ENCODE measurements at regions not wholly inside any gene's neighbourhood (a gene's known extent, or its start where the extent isn't known, plus 50 kb on each side); places are given as distances from the start of the nearest gene placed in this dataset.

DNA sequence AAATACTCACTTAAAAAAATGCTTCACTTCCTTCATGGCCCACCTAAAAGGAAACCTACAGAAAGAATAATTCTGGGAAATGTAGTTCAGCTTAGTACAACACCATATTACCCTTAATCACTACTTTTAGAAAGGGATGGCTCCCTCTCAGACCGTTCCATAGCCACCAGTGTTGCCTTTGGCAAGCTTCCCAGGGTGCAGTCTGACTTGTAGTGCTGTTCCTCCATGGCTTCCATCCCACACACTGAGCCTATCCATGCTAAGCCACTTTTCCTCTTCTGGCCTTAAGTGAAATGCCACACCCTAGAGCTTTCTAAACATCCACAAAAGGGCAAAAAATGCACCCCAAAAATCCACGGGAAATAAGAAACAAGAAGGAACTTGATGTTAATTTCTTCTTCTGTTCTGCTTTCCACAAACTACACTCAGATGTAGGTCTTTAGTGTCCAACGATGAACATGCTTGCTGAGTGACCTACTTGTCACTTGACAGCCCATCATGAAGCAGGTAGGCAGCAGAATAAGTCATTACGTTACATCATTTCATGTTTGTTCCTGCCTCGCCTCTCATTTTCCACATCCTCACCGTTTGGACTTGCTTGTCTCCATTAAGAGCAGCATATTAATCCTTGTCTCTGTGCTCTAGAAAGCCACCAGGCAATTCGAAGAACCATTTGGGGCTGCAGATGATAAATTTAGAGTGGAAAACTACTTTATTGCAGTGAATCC, 391.1 kb upstream of the GRAMD2B start:
- peak; percentile 28 for DNase-seq (ENCODE audit: low read depth)
- TF ChIP-seq, protein P1, sequence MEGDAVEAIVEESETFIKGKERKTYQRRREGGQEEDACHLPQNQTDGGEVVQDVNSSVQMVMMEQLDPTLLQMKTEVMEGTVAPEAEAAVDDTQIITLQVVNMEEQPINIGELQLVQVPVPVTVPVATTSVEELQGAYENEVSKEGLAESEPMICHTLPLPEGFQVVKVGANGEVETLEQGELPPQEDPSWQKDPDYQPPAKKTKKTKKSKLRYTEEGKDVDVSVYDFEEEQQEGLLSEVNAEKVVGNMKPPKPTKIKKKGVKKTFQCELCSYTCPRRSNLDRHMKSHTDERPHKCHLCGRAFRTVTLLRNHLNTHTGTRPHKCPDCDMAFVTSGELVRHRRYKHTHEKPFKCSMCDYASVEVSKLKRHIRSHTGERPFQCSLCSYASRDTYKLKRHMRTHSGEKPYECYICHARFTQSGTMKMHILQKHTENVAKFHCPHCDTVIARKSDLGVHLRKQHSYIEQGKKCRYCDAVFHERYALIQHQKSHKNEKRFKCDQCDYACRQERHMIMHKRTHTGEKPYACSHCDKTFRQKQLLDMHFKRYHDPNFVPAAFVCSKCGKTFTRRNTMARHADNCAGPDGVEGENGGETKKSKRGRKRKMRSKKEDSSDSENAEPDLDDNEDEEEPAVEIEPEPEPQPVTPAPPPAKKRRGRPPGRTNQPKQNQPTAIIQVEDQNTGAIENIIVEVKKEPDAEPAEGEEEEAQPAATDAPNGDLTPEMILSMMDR (IDR thresholded peaks at IDR 0.05; ENCODE audit: insufficient read depth, low read length, poor library complexity, severe bottlenecking): no peak

DNA sequence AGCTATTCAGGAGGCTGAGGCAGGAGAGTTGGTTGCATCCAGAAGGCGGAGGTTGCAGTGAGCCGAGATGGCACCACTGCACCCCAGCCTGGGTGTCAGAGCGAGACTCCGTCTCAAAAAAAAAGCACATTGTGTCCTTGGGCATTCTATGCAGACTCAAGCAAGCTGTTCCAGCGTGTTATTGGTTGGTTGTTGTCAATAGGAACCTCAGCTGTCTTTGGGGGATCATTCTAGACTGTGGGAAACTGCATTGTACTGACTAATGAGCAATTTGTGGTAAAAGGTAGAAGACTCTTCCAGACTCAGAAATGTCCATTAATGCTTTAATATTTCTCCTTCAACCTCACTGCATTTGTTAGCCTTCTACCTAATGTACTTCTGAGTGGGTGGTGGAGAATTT, 379.5 kb upstream of the GRAMD2B start:
- no peaks in the 10 kb centered on the region for H3K36me3 ChIP-seq (ENCODE audit: control insufficient read depth, insufficient read depth, low read length)
- TF ChIP-seq, protein P1 (IDR thresholded peaks at IDR 0.05; ENCODE audit: insufficient read depth, low read length, poor library complexity, severe bottlenecking): no peak
- no peaks in the 10 kb centered on the region for H3K27me3 ChIP-seq (ENCODE audit: control insufficient read depth, insufficient read depth, low read length)
- no peak overlapping the region for H3K4me3 ChIP-seq (ENCODE audit: low read depth, low read length)
- no peak for DNase-seq (ENCODE audit: low read depth)

More for the DNA sequence above, 391.1 kb upstream of the GRAMD2B start:
- no peaks in the 10 kb centered on the region for H3K36me3 ChIP-seq (ENCODE audit: control insufficient read depth, insufficient read depth, low read length)
- no peak overlapping the region for H3K4me3 ChIP-seq (ENCODE audit: low read depth, low read length)
- H3K27me3 ChIP-seq (ENCODE audit: control insufficient read depth, insufficient read depth, low read length): no peaks in the 10 kb centered on the region

GRCh38 chr5:126044111-126044668, 379.0 kb upstream of the GRAMD2B start:
- no peaks in the 10 kb centered on the region for H3K27me3 ChIP-seq (ENCODE audit: control insufficient read depth, insufficient read depth, low read length)
- H3K4me3 ChIP-seq (ENCODE audit: low read depth, low read length): no peak overlapping the region
- no peaks in the 10 kb centered on the region for H3K36me3 ChIP-seq (ENCODE audit: control insufficient read depth, insufficient read depth, low read length)
- TF ChIP-seq, protein P1 (IDR thresholded peaks at IDR 0.05; ENCODE audit: insufficient read depth, low read length, poor library complexity, severe bottlenecking): no peak
- DNase-seq (ENCODE audit: low read depth): peak; percentile 32

DNA sequence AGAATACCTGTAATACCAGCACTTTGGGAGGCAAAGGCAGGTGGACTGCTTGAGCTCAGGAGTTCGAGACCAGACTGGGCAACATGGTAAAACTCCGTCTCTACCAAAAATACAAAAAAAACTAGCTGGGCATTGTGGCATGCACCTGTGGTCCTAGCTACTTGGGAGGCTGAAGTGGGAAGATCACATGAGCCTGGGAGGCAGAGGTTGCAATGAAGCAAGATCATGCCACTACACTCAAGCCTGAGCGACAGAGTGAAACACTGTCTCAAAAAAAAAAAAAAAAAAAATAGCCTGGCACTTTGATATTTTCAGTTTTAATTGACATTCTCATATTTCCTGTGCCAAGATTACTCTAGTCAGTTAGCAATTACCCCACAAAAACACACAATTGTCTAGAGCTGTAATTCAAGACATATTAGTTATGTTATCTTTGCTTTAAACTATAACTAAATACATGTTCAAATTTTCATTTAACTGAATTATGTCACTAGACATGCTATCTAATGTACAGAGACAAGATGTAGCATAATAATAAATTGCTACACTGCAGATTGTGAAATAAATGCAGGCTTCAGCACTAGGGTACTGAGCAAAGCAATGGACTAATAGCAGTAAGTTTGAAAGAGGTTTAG, 378.2 kb upstream of the GRAMD2B start:
- DNase-seq (ENCODE audit: low read depth): no peak
- Histone ChIP-seq H3K36me3 (ENCODE audit: control insufficient read depth, insufficient read depth, low read length) (no peaks in the 10 kb centered on the region), H3K27me3 (ENCODE audit: control insufficient read depth, insufficient read depth, low read length) (no peaks in the 10 kb centered on the region), H3K4me3 (ENCODE audit: low read depth, low read length) (no peak overlapping the region)
- TF ChIP-seq, protein P1 (IDR thresholded peaks at IDR 0.05; ENCODE audit: insufficient read depth, low read length, poor library complexity, severe bottlenecking): no peak

DNA sequence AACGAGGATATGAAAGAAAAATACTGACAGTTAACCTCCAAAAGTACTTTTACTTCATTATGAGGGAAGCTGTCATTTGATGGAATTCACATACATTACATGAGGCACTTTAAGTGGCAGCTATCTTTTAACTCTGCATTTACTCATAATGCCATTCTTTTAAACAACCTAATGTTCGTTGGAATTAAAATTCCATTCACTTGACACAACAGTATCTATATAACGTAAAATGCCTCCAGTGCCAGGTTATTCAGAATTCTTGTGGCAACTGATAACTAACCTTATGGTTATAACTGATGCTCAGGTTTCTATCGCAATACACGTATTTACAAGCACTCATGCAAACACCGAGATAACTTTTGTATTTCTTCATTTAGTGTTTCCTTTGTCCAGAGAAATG, 376.9 kb upstream of the GRAMD2B start:
- H3K36me3 ChIP-seq (ENCODE audit: control insufficient read depth, insufficient read depth, low read length): no peaks in the 10 kb centered on the region
- H3K27me3 ChIP-seq (ENCODE audit: control insufficient read depth, insufficient read depth, low read length): no peaks in the 10 kb centered on the region
- no peak for DNase-seq (ENCODE audit: low read depth)
- TF ChIP-seq, protein P1 (IDR thresholded peaks at IDR 0.05; ENCODE audit: insufficient read depth, low read length, poor library complexity, severe bottlenecking): no peak
- no peak overlapping the region for H3K4me3 ChIP-seq (ENCODE audit: low read depth, low read length)

Measured in kidney epithelial cell (primary cell).